Mucosa of stomach (tissue), 1 donor: ENCODE measurements at regions not wholly inside any gene's neighbourhood (a gene's known extent, or its start where the extent isn't known, plus 50 kb on each side); places are given as distances from the start of the nearest gene placed in this dataset.

Experiments used
- H3K27me3 ChIP-seq: one replicate; pipeline ENCODE4 v1.7.0; 2013; ENCODE audit warnings: mild to moderate bottlenecking, low read length; ENCODE audit not compliant: control insufficient read depth, insufficient read depth
- H3K36me3 ChIP-seq: one replicate; pipeline ENCODE4 v1.7.0; 2013; ENCODE audit warnings: low read length; ENCODE audit not compliant: control insufficient read depth, insufficient read depth
- H3K4me1 ChIP-seq: one replicate; pipeline ENCODE4 v1.7.0; 2013; ENCODE audit warnings: mild to moderate bottlenecking, low read length; ENCODE audit not compliant: control insufficient read depth, insufficient read depth
- H3K4me3 ChIP-seq: one replicate; pipeline ENCODE4 v1.7.0; 2013; ENCODE audit warnings: low read length
- H3K9ac ChIP-seq: one replicate; pipeline ENCODE4 v1.7.0; 2013; ENCODE audit warnings: mild to moderate bottlenecking, low read length, moderate library complexity
- H3K9me3 ChIP-seq: one replicate; pipeline ENCODE4 v1.7.0; 2013; ENCODE audit warnings: mild to moderate bottlenecking, low read length, moderate library complexity; ENCODE audit not compliant: control insufficient read depth
- donor health status: Pancreatic carcinoma.

GRCh38 chr18:78622251-78622906 is 357.2 kb upstream of the SALL3 start:
- Histone ChIP-seq H3K27me3 (no peaks in the 10 kb centered on the region), H3K4me3 (no peak overlapping the region), H3K9me3 (no peaks in the 10 kb centered on the region), H3K36me3 (no peaks in the 10 kb centered on the region), H3K4me1 (no peaks in the 10 kb centered on the region), H3K9ac (no peak overlapping the region)

- no peak overlapping the region for H3K4me3 ChIP-seq
- no peaks in the 10 kb centered on the region for H3K9me3 ChIP-seq
- no peaks in the 10 kb centered on the region for H3K36me3 ChIP-seq
- H3K9ac ChIP-seq: no peak overlapping the region
- H3K27me3 ChIP-seq: no peaks in the 10 kb centered on the region
- no peaks in the 10 kb centered on the region for H3K4me1 ChIP-seq
Observed at GRCh38 chr18:78622907-78623541, 356.6 kb upstream of the SALL3 start.

- Histone ChIP-seq H3K9ac (no peak overlapping the region), H3K4me3 (no peak overlapping the region), H3K27me3 (no peaks in the 10 kb centered on the region), H3K4me1 (no peaks in the 10 kb centered on the region), H3K9me3 (no peaks in the 10 kb centered on the region), H3K36me3 (no peaks in the 10 kb centered on the region)
Observed at GRCh38 chr18:78624646-78625279, 354.9 kb upstream of the SALL3 start.

GRCh38 chr18:78625847-78626246 is 353.8 kb upstream of the SALL3 start:
- no peaks in the 10 kb centered on the region for H3K36me3 ChIP-seq

GRCh38 chr18:78627551-78628346 is 351.9 kb upstream of the SALL3 start:
- Histone ChIP-seq H3K36me3 (no peaks in the 10 kb centered on the region), H3K4me1 (no peaks in the 10 kb centered on the region), H3K27me3 (no peaks in the 10 kb centered on the region), H3K9me3 (no peaks in the 10 kb centered on the region), H3K9ac (no peak overlapping the region), H3K4me3 (no peak overlapping the region)

More at GRCh38 chr18:78625847-78626246, 353.8 kb upstream of the SALL3 start:
- H3K4me3 ChIP-seq: no peak overlapping the region
- H3K27me3 ChIP-seq: no peaks in the 10 kb centered on the region
- H3K9me3 ChIP-seq: no peaks in the 10 kb centered on the region
- H3K9ac ChIP-seq: no peak overlapping the region
- H3K4me1 ChIP-seq: no peaks in the 10 kb centered on the region

- no peak overlapping the region for H3K9ac ChIP-seq
- no peak overlapping the region for H3K4me3 ChIP-seq
- no peaks in the 10 kb centered on the region for H3K36me3 ChIP-seq
- no peaks in the 10 kb centered on the region for H3K4me1 ChIP-seq
- H3K27me3 ChIP-seq: no peaks in the 10 kb centered on the region
- H3K9me3 ChIP-seq: no peaks in the 10 kb centered on the region
Observed at GRCh38 chr18:78629426-78629825, 350.2 kb upstream of the SALL3 start.

- Histone ChIP-seq H3K4me3 (no peak overlapping the region), H3K9ac (no peak overlapping the region), H3K9me3 (no peaks in the 10 kb centered on the region), H3K36me3 (no peaks in the 10 kb centered on the region), H3K4me1 (no peaks in the 10 kb centered on the region), H3K27me3 (no peaks in the 10 kb centered on the region)
Observed at GRCh38 chr18:78630356-78630755, 349.3 kb upstream of the SALL3 start.

- Histone ChIP-seq H3K27me3 (no peaks in the 10 kb centered on the region), H3K9ac (no peak overlapping the region), H3K36me3 (no peaks in the 10 kb centered on the region), H3K4me1 (no peaks in the 10 kb centered on the region), H3K9me3 (no peaks in the 10 kb centered on the region), H3K4me3 (no peak overlapping the region)
Observed at GRCh38 chr18:78630981-78631510, 348.6 kb upstream of the SALL3 start.

GRCh38 chr18:78632111-78632541 is 347.5 kb upstream of the SALL3 start:
- Histone ChIP-seq H3K9ac (no peak overlapping the region), H3K9me3 (no peaks in the 10 kb centered on the region), H3K4me1 (no peaks in the 10 kb centered on the region), H3K4me3 (no peak overlapping the region), H3K36me3 (no peaks in the 10 kb centered on the region), H3K27me3 (no peaks in the 10 kb centered on the region)

GRCh38 chr18:78634061-78634696 is 345.4 kb upstream of the SALL3 start:
- Histone ChIP-seq H3K9ac (no peak overlapping the region), H3K9me3 (no peaks in the 10 kb centered on the region), H3K27me3 (no peaks in the 10 kb centered on the region), H3K4me3 (no peak overlapping the region), H3K36me3 (no peaks in the 10 kb centered on the region), H3K4me1 (no peaks in the 10 kb centered on the region)

GRCh38 chr18:78635093-78635800 is 344.4 kb upstream of the SALL3 start:
- Histone ChIP-seq H3K9ac (no peak overlapping the region), H3K4me3 (no peak overlapping the region), H3K27me3 (no peaks in the 10 kb centered on the region), H3K9me3 (no peaks in the 10 kb centered on the region), H3K4me1 (no peaks in the 10 kb centered on the region), H3K36me3 (no peaks in the 10 kb centered on the region)
